ENCODE measurements at regions not wholly inside any gene's neighbourhood (a gene's known extent, or its start where the extent isn't known, plus 50 kb on each side); places are given as distances from the start of the nearest gene placed in this dataset.

- no peak for DNase-seq
- Histone ChIP-seq H3K9me3 (ENCODE audit: severe bottlenecking) (peaks cover 15% of the 10 kb centered on the region), H3K4me3 (ENCODE audit: low read depth, low read length) (no peak overlapping the region), H3K27me3 (ENCODE audit: insufficient read depth, low read depth, severe bottlenecking) (no peaks in the 10 kb centered on the region), H3K36me3 (no peaks in the 10 kb centered on the region), H3K27ac (no peak overlapping the region)
- TF ChIP-seq CTCF (IDR thresholded peaks at IDR 0.05; ENCODE audit: low read depth, low read length), result no peak
These were observed 423.9 kb upstream of the MYT1L start for GRCh38 chr2:2754940-2755339.

- H3K27me3 ChIP-seq (ENCODE audit: insufficient read depth, low read depth, severe bottlenecking), result no peaks in the 10 kb centered on the region
- no peak for DNase-seq
- H3K9me3 ChIP-seq (ENCODE audit: severe bottlenecking), result peaks cover 11% of the 10 kb centered on the region
- no peak for TF ChIP-seq CTCF (IDR thresholded peaks at IDR 0.05; ENCODE audit: low read depth, low read length)
- no peaks in the 10 kb centered on the region for H3K36me3 ChIP-seq
- H3K27ac ChIP-seq, result no peak overlapping the region
- no peak overlapping the region for H3K4me3 ChIP-seq (ENCODE audit: low read depth, low read length)
These were observed 420.7 kb upstream of the MYT1L start for GRCh38 chr2:2751715-2752315.

- TF ChIP-seq CTCF (IDR thresholded peaks at IDR 0.05; ENCODE audit: low read depth, low read length), result no peak
These were observed 420.0 kb upstream of the MYT1L start for GRCh38 chr2:2750867-2751714.

GRCh38 chr2:2749206-2749598 lies 418.1 kb upstream of the MYT1L start:
- Histone ChIP-seq H3K27me3 (ENCODE audit: insufficient read depth, low read depth, severe bottlenecking) (no peaks in the 10 kb centered on the region), H3K36me3 (no peaks in the 10 kb centered on the region), H3K9me3 (ENCODE audit: severe bottlenecking) (peaks cover 9% of the 10 kb centered on the region), H3K27ac (no peak overlapping the region), H3K4me3 (ENCODE audit: low read depth, low read length) (no peak overlapping the region)
- no peak for TF ChIP-seq CTCF (IDR thresholded peaks at IDR 0.05; ENCODE audit: low read depth, low read length)
- no peak for DNase-seq

More at GRCh38 chr2:2750867-2751714, 420.0 kb upstream of the MYT1L start:
- peaks cover 11% of the 10 kb centered on the region for H3K9me3 ChIP-seq (ENCODE audit: severe bottlenecking)
- no peak overlapping the region for H3K27ac ChIP-seq
- no peak for DNase-seq
- no peak overlapping the region for H3K4me3 ChIP-seq (ENCODE audit: low read depth, low read length)
- H3K36me3 ChIP-seq, result no peaks in the 10 kb centered on the region
- no peaks in the 10 kb centered on the region for H3K27me3 ChIP-seq (ENCODE audit: insufficient read depth, low read depth, severe bottlenecking)

GRCh38 chr2:2748399-2749205 lies 417.5 kb upstream of the MYT1L start:
- Histone ChIP-seq H3K36me3 (no peaks in the 10 kb centered on the region), H3K27ac (no peak overlapping the region), H3K9me3 (ENCODE audit: severe bottlenecking) (peaks cover 3% of the 10 kb centered on the region), H3K4me3 (ENCODE audit: low read depth, low read length) (no peak overlapping the region), H3K27me3 (ENCODE audit: insufficient read depth, low read depth, severe bottlenecking) (no peaks in the 10 kb centered on the region)
- no peak for TF ChIP-seq CTCF (IDR thresholded peaks at IDR 0.05; ENCODE audit: low read depth, low read length)
- DNase-seq, result no peak

Data from WERI-Rb-1 (cell line).